ENCODE measurements at regions not wholly inside any gene's neighbourhood (a gene's known extent, or its start where the extent isn't known, plus 50 kb on each side); places are given as distances from the start of the nearest gene placed in this dataset.

DNA sequence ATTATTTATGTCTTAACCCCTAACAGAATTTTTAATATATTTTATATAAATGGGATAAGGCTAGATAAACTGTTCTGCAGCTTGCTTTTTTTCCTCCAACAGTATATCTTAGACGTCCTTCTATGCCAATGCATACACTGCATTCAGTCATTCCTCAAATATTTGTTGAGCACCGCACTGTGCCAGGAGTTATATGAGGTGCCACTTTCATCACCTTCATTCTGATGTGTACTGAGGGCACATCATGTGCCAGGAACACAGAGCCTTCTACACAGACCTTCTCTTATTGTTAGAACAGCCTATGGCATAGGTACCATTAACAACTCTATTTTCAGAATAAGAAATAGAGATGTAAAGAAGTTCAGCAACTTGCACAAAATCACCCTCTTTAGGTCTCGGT, 570.1 kb downstream of the CDK5RAP2 start:
- no peak for DNase-seq (ENCODE audit: low read depth in 2 of 2)

- no peak for DNase-seq (ENCODE audit: low read depth in 2 of 2)
Measured at GRCh38 chr9:120001536-120001935, 578.4 kb downstream of the CDK5RAP2 start.

- DNase-seq (ENCODE audit: low read depth in 2 of 2): no peak
Measured at GRCh38 chr9:119998614-119999013, 581.4 kb downstream of the CDK5RAP2 start.

- DNase-seq (ENCODE audit: low read depth in 2 of 2): no peak
Measured at GRCh38 chr9:119991797-119992196, 588.2 kb downstream of the CDK5RAP2 start.

GRCh38 chr9:119986713-119987112, 593.3 kb downstream of the CDK5RAP2 start:
- DNase-seq (ENCODE audit: low read depth in 2 of 2): no peak

DNA sequence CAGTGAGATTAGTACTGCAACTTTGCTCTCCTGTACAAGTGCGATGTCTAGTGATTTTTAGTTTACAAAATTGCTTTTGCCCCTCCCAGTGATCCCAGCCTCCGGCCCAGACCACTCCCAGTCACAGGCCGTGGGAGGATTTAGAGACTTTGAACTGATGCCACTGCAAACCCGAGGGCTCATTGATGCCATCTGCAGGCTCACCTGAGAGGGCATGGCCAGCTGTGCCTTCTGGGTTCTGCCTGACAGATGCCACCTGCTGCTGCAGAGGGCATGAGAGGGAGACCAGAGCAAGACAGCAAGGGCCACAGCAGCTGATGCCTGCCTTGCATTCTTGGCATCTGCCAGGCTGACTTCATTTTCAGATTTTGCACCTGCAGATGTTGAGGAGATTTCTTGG, 593.8 kb downstream of the CDK5RAP2 start:
- DNase-seq (ENCODE audit: low read depth in 2 of 2): no peak

- DNase-seq (ENCODE audit: low read depth in 2 of 2): no peak
Measured at GRCh38 chr9:119974026-119974425, 604.8 kb upstream of the BRINP1 start.

GRCh38 chr9:119968836-119969707, 599.8 kb upstream of the BRINP1 start:
- peak in 1 of 2 donors; percentile 30 for DNase-seq (ENCODE audit: low read depth in 2 of 2)

DNA sequence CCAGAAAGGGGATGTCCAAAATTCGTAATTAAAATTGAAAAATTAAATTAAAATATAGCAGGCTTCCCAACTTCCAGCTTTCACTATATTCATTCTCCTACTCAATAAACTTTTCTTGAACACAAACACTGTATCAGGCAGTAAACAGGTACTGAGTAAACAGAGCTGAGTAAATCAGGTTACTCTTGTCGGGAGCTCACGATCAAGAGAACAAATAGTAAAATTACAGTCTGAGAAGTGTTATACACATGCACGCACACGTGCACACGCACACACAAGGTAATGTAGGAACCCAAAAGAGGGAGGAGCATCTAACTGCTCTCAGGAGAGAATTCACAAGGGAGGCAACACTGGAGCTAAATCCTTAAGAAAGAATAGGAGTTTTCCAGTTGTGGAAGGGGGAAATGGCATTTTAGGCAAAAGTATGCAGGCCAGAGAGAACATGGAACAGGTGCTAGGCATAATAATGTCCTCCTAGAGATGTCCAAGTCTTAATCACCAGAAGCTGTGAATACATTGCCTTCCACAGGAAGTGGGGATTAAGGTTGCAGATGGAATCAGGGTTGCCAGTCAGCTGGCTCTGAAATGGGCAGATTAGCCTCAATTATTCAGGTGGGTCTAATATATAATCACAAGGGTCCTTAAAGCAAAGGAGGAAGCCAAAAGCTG, 598.8 kb upstream of the BRINP1 start:
- DNase-seq (ENCODE audit: low read depth in 2 of 2): no peak

- DNase-seq (ENCODE audit: low read depth in 2 of 2): no peak
Measured at GRCh38 chr9:119963798-119964372, 594.6 kb upstream of the BRINP1 start.

- DNase-seq (ENCODE audit: low read depth in 2 of 2): no peak
Measured at GRCh38 chr9:119963258-119963797, 594.1 kb upstream of the BRINP1 start.

- DNase-seq (ENCODE audit: low read depth in 2 of 2): no peak
Measured at GRCh38 chr9:119961774-119962424, 592.7 kb upstream of the BRINP1 start.

DNA sequence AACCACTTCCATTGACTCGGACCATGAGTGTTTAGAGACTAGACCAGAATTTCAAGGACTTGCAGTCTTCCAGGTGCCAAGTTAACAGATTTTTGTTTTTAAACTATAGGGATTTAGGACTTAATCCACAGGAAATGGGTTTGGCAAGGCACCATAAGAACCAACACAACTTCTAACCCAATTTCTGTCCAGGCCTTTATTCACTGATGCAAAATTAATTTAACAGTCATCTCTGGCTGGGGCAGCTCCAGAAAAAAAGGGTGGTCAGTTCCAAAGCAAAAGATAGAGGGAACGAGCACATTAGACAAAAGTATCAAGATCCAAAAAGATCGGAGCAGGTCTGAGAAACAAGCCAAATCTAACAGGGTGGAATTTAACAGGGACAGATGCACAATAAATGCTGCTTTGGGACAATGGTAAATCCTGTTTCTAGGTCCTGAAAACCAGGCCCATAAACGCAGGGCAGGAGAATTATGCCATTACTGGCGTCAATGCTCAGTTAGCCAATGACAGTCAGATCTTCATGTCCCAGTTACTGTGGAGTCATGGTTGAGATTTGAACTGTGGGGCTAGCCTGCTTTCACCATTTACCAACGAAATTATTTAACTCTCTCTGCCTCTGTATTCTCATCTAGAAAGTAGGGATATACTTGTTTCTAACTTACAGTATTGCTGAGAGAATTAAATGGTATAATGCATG, 590.8 kb upstream of the BRINP1 start:
- no peak for DNase-seq (ENCODE audit: low read depth in 2 of 2)

GRCh38 chr9:119956111-119956510, 586.9 kb upstream of the BRINP1 start:
- DNase-seq (ENCODE audit: low read depth in 2 of 2): no peak

DNA sequence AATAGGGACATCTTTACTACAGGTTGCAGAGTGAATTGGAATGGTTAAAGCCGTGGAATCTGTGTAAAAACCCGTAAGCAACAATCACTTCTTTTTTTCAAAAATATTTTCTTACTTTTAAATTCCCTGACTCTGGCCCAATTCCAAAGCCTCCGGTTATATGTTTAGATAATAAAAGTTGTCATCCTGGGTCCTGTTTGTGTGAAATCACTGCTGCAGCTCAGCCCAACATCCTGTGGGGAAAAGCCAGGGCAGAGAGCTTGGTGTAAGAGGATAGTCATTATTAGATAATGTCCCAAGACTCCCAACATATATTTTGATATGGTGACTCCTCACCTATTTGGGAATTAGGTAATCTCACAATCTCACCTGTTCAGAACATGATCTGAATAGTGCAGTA, 586.0 kb upstream of the BRINP1 start:
- no peak for DNase-seq (ENCODE audit: low read depth in 2 of 2)

- DNase-seq (ENCODE audit: low read depth in 2 of 2): no peak
Measured at GRCh38 chr9:119951591-119951990, 582.4 kb upstream of the BRINP1 start.

- DNase-seq (ENCODE audit: low read depth in 2 of 2): no peak
Measured at GRCh38 chr9:119951090-119951489, 581.9 kb upstream of the BRINP1 start.

- no peak for DNase-seq (ENCODE audit: low read depth in 2 of 2)
Measured at GRCh38 chr9:119945686-119946085, 576.5 kb upstream of the BRINP1 start.

- no peak for DNase-seq (ENCODE audit: low read depth in 2 of 2)
Measured at GRCh38 chr9:119941091-119941490, 571.9 kb upstream of the BRINP1 start.

GRCh38 chr9:119938871-119939270, 569.6 kb upstream of the BRINP1 start:
- DNase-seq (ENCODE audit: low read depth in 2 of 2): no peak

- DNase-seq (ENCODE audit: low read depth in 2 of 2): no peak
Measured at GRCh38 chr9:119934497-119934896, 565.3 kb upstream of the BRINP1 start.

Measured in activated CD4-positive, alpha-beta T cell treated with anti-CD3 and anti-CD28 coated beads for 24 hours (primary cell).